HFFc6 (cell line): ENCODE measurements at regions not wholly inside any gene's neighbourhood (a gene's known extent, or its start where the extent isn't known, plus 50 kb on each side); places are given as distances from the start of the nearest gene placed in this dataset.

Experiments
- DNase-seq: peaks from one replicate; pipeline ENCODE4 v3.0.0-alpha.2; 2018
- H3K27ac Mint-ChIP-seq: 2 replicates; pipeline ENCODE4 v1.8.0; 2020; ENCODE audit warnings: mild to moderate bottlenecking, mixed read lengths
- H3K27me3 Mint-ChIP-seq: 2 replicates; pipeline ENCODE4 v1.8.0; 2021; ENCODE audit warnings: mild to moderate bottlenecking, moderate library complexity, mixed read lengths; ENCODE audit not compliant: insufficient read depth
- H3K36me3 Mint-ChIP-seq: 2 replicates; pipeline ENCODE4 v1.8.0; 2021; ENCODE audit warnings: low read depth, mixed read lengths
- H3K4me1 Mint-ChIP-seq: 2 replicates; pipeline ENCODE4 v1.8.0; 2020; ENCODE audit warnings: low read depth, mixed read lengths
- H3K4me3 Mint-ChIP-seq: 2 replicates; pipeline ENCODE4 v1.8.0; 2020; ENCODE audit warnings: mild to moderate bottlenecking, moderate library complexity, mixed read lengths
- H3K9me3 Mint-ChIP-seq: 2 replicates; pipeline ENCODE4 v1.8.0; 2020; ENCODE audit warnings: mild to moderate bottlenecking, mixed read lengths
- CTCF ChIP-seq: fragments of 200-600 bp; sonication (generic); IDR thresholded peaks from 2 replicates; pipeline ENCODE4 v1.5.0; 2021; ENCODE audit warnings: antibody characterized with exemption, mild to moderate bottlenecking

- no peaks in the 10 kb centered on the region for H3K36me3 Mint-ChIP-seq
Observed at GRCh38 chr9:107585465-107585864, 95.9 kb upstream of the KLF4 start.

GRCh38 chr9:107584944-107585343 lies 95.4 kb upstream of the KLF4 start:
- no peak overlapping the region for H3K4me3 Mint-ChIP-seq
- no peak overlapping the region for H3K27ac Mint-ChIP-seq
- peaks cover 15% of the 10 kb centered on the region for H3K27me3 Mint-ChIP-seq
- H3K4me1 Mint-ChIP-seq: no peaks in the 10 kb centered on the region
- H3K9me3 Mint-ChIP-seq: no peaks in the 10 kb centered on the region; the same call in 1 of the 2 replicates
- H3K36me3 Mint-ChIP-seq: no peaks in the 10 kb centered on the region
- DNase-seq: no peak
- TF ChIP-seq CTCF: no peak

More at GRCh38 chr9:107585465-107585864, 95.9 kb upstream of the KLF4 start:
- H3K27me3 Mint-ChIP-seq: peaks cover 15% of the 10 kb centered on the region
- no peak overlapping the region for H3K27ac Mint-ChIP-seq
- no peaks in the 10 kb centered on the region; the same call in 1 of the 2 replicates for H3K9me3 Mint-ChIP-seq
- no peak overlapping the region for H3K4me3 Mint-ChIP-seq
- H3K4me1 Mint-ChIP-seq: no peaks in the 10 kb centered on the region
- no peak for TF ChIP-seq CTCF
- no peak for DNase-seq

- Mint-ChIP-seq H3K4me1 (no peaks in the 10 kb centered on the region), H3K27ac (no peak overlapping the region), H3K4me3 (no peak overlapping the region), H3K36me3 (no peaks in the 10 kb centered on the region), H3K9me3 (no peaks in the 10 kb centered on the region), H3K27me3 (peaks cover 15% of the 10 kb centered on the region)
- DNase-seq: no peak
- no peak for TF ChIP-seq CTCF
Observed at GRCh38 chr9:107584186-107584585, 94.6 kb upstream of the KLF4 start.

- Mint-ChIP-seq H3K4me3 (no peak overlapping the region), H3K27me3 (no peaks in the 10 kb centered on the region), H3K9me3 (no peaks in the 10 kb centered on the region), H3K4me1 (no peaks in the 10 kb centered on the region), H3K27ac (no peak overlapping the region), H3K36me3 (no peaks in the 10 kb centered on the region)
- no peak for DNase-seq
- no peak for TF ChIP-seq CTCF
Observed at GRCh38 chr9:107577140-107577776, 87.7 kb upstream of the KLF4 start.

GRCh38 chr9:107571148-107571547 lies 81.6 kb upstream of the KLF4 start:
- no peak for DNase-seq
- Mint-ChIP-seq H3K4me1 (no peaks in the 10 kb centered on the region), H3K27ac (no peak overlapping the region), H3K9me3 (no peaks in the 10 kb centered on the region), H3K27me3 (peaks cover 3% of the 10 kb centered on the region; the same call in 1 of the 2 replicates), H3K36me3 (no peaks in the 10 kb centered on the region), H3K4me3 (no peak overlapping the region)
- no peak for TF ChIP-seq CTCF
